NT2/D1 (cell line): ENCODE measurements at regions not wholly inside any gene's neighbourhood (a gene's known extent, or its start where the extent isn't known, plus 50 kb on each side); places are given as distances from the start of the nearest gene placed in this dataset.

Source experiments
- DNase-seq: peaks from one replicate; pipeline ENCODE4 v3.0.0-alpha.2; 2011; ENCODE audit warnings: low read depth, low spot score
- H3K27me3 ChIP-seq: 2 replicates; pipeline ENCODE4 v1.6.0; 2011; ENCODE audit warnings: mild to moderate bottlenecking; ENCODE audit not compliant: insufficient read length, insufficient read depth
- H3K36me3 ChIP-seq: 2 replicates; pipeline ENCODE4 v1.6.1; 2011; ENCODE audit warnings: mild to moderate bottlenecking, low read length, mixed read lengths; ENCODE audit not compliant: insufficient read depth, insufficient read length
- H3K4me1 ChIP-seq: 2 replicates; pipeline ENCODE4 v1.5.1; 2011; ENCODE audit not compliant: insufficient read depth, insufficient read length
- H3K4me3 ChIP-seq: 2 replicates; pipeline ENCODE4 v1.5.1; 2011; ENCODE audit warnings: low read depth; ENCODE audit not compliant: insufficient read length
- H3K9ac ChIP-seq: 2 replicates; pipeline ENCODE4 v1.6.0; 2011; ENCODE audit warnings: low read depth; ENCODE audit not compliant: insufficient read length
- H3K9me3 ChIP-seq: 2 replicates; pipeline ENCODE4 v1.5.1; 2011; ENCODE audit warnings: mild to moderate bottlenecking, low read length; ENCODE audit not compliant: insufficient read depth
- SUZ12 ChIP-seq: IDR thresholded peaks from 2 replicates; pipeline ENCODE4 v1.6.1; 2011; ENCODE audit not compliant: insufficient read length, insufficient read depth; ENCODE audit errors: extremely low read depth
- YY1 ChIP-seq: IDR thresholded peaks from 2 replicates; pipeline ENCODE4 v1.6.1; 2011; ENCODE audit not compliant: insufficient read length, insufficient read depth
- ZNF274 ChIP-seq: IDR thresholded peaks from 2 replicates; pipeline ENCODE4 v1.6.1; 2011; ENCODE audit warnings: mild to moderate bottlenecking, low read depth, low read length

GRCh38 chr1:198455966-198456365, 84.5 kb downstream of the ATP6V1G3 start:
- Histone ChIP-seq H3K27me3 (no peaks in the 10 kb centered on the region), H3K4me3 (no peak overlapping the region), H3K36me3 (no peaks in the 10 kb centered on the region), H3K4me1 (no peaks in the 10 kb centered on the region), H3K9ac (no peak overlapping the region), H3K9me3 (no peaks in the 10 kb centered on the region)
- no peak for DNase-seq
- TF ChIP-seq SUZ12: no peak
- TF ChIP-seq YY1: no peak
- TF ChIP-seq ZNF274: no peak

DNA sequence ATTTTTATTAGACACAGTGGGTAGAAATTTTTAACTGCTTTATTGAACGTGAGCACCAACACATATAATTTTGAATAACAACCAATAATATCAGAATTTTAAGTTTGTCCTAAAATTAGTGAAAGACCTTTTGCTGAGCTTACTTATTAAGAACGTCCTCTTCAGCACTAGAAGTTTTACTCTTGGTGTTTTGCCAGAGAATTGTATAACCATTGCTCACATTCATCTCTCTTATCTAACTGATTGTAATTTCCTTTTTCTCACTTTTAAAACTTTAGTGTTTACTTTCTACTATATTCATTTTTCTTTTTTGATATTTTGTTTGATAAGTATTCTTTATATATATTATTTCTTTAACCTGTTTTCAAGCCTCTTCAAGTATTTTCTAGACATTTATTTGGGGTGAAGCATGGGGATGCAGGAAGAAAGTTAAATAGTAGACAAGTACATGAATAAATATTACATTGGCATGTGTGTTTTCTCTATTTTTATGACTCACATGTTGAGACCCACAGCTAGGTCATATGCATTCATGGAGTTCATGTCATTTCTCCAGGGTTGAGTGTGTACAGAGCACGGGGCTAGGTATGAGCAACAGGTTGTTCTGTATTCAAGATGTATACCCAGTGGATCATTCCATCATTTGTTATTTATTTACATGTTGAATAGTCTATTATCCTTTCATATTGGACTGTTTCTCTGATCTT, 90.6 kb downstream of the ATP6V1G3 start:
- TF ChIP-seq YY1 (no peak), SUZ12 (no peak), ZNF274 (no peak)
- no peak overlapping the region for H3K9ac ChIP-seq
- no peak overlapping the region for H3K4me3 ChIP-seq
- no peaks in the 10 kb centered on the region for H3K4me1 ChIP-seq
- no peaks in the 10 kb centered on the region for H3K27me3 ChIP-seq
- H3K9me3 ChIP-seq: no peaks in the 10 kb centered on the region
- no peak for DNase-seq
- no peaks in the 10 kb centered on the region for H3K36me3 ChIP-seq

- no peaks in the 10 kb centered on the region for H3K4me1 ChIP-seq
- no peak overlapping the region for H3K9ac ChIP-seq
- no peaks in the 10 kb centered on the region for H3K9me3 ChIP-seq
- H3K36me3 ChIP-seq: no peaks in the 10 kb centered on the region
- no peak for TF ChIP-seq SUZ12
- TF ChIP-seq ZNF274: no peak
- no peak for TF ChIP-seq YY1
- DNase-seq: no peak
- no peak overlapping the region for H3K4me3 ChIP-seq
- H3K27me3 ChIP-seq: no peaks in the 10 kb centered on the region
Measured at GRCh38 chr1:198449261-198449660, 91.2 kb downstream of the ATP6V1G3 start.

DNA sequence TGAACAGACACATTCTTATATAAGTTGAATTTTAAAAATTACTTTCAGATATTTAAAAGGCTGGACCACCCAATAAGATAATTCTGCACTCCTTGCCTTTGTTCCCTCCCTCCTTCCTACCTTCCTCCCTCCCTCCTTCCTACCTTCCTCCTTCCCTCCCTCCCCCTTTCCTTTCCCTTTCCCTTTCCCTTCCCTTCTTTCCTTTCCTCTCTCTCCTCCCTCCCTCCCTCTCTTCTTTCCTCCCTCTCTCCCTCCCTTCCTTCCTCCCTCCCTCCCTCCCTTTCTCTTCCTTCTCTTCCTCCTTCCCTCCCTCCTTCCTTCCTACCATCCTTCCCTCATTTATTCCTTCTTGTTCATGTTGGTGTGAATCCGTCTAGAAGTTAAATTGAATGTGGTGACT, 93.0 kb downstream of the ATP6V1G3 start:
- no peaks in the 10 kb centered on the region for H3K4me1 ChIP-seq
- no peaks in the 10 kb centered on the region for H3K36me3 ChIP-seq
- no peak for DNase-seq
- H3K9me3 ChIP-seq: no peaks in the 10 kb centered on the region
- no peak for TF ChIP-seq YY1
- no peak for TF ChIP-seq SUZ12
- TF ChIP-seq ZNF274: no peak
- H3K9ac ChIP-seq: no peak overlapping the region
- H3K4me3 ChIP-seq: no peak overlapping the region
- no peaks in the 10 kb centered on the region for H3K27me3 ChIP-seq

GRCh38 chr1:198445872-198446271, 94.6 kb downstream of the ATP6V1G3 start:
- Histone ChIP-seq H3K9ac (no peak overlapping the region), H3K36me3 (no peaks in the 10 kb centered on the region), H3K4me3 (no peak overlapping the region), H3K4me1 (no peaks in the 10 kb centered on the region), H3K9me3 (no peaks in the 10 kb centered on the region), H3K27me3 (no peaks in the 10 kb centered on the region)
- DNase-seq: no peak
- TF ChIP-seq SUZ12 (no peak), ZNF274 (no peak), YY1 (no peak)

DNA sequence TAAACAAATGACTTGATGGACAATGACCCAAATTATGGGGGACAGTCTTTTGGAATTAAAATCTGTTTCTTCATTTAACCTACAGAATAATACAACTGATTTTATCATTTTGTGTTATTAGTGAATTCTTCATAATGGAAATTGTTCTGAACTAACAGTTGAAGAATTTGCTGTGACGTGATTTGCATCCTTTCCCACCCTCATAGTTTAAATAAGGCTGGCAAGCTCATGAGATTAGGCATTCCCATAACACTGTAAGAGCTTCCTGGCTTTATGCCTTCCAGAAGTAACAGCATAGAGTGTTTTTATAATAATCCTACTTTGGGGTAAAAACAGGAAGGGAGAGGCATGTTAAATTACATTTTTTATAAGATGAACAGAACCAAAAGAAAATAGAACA, 95.7 kb downstream of the ATP6V1G3 start:
- no peaks in the 10 kb centered on the region for H3K4me1 ChIP-seq
- no peak overlapping the region for H3K4me3 ChIP-seq
- H3K9ac ChIP-seq: no peak overlapping the region
- no peaks in the 10 kb centered on the region for H3K36me3 ChIP-seq
- DNase-seq: no peak
- no peaks in the 10 kb centered on the region for H3K9me3 ChIP-seq
- TF ChIP-seq SUZ12 (no peak), ZNF274 (no peak), YY1 (no peak)
- no peaks in the 10 kb centered on the region for H3K27me3 ChIP-seq

DNA sequence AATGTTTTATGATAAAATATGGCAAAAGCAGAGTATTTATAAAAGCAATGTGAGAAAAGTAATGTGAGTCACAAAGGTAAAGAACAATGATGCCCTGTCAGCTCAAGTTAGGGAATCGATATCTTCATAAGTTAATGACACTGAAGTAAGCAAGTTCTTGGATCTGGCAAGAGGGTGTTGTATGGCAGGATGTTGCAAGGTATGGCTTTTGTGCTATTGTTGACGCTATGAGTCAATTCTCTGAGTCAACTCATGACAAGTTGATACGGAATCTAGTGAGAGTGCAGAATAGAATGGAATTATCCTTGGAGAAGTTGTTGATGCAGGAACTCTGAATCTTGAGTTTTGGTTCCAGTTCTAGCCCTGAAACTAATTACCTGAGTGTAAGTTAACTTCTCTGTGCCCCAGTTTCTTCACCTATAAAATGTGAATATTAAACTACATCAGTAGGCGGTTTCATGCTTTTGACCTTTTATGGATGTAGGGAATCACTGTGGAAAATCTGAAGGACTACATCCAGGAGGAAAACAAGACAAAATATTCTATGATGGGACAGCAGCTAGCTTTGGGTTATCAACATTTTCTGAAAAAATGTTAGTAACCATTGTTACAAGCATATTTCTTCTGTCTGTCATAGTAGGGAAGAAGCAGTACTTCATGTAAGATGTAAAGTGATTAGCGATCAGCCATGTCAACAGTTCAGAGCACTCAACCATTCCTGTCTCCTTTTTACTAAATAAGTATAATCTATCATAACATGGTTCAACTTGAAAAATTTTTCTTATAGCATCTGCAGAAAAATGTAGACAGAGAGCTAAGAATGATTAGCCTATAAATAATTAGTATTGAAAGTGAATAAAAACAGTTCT, 96.9 kb downstream of the ATP6V1G3 start:
- Histone ChIP-seq H3K27me3 (no peaks in the 10 kb centered on the region), H3K36me3 (no peaks in the 10 kb centered on the region), H3K9ac (no peak overlapping the region), H3K4me1 (no peaks in the 10 kb centered on the region), H3K9me3 (no peaks in the 10 kb centered on the region), H3K4me3 (no peak overlapping the region)
- no peak for DNase-seq
- no peak for TF ChIP-seq SUZ12
- TF ChIP-seq ZNF274: no peak
- TF ChIP-seq YY1: no peak
